Thyroid gland (tissue), 4 donors: ENCODE measurements at regions not wholly inside any gene's neighbourhood (a gene's known extent, or its start where the extent isn't known, plus 50 kb on each side); places are given as distances from the start of the nearest gene placed in this dataset.

Source experiments
- DNase-seq, 2 donors: peaks; one replicate each; pipeline ENCODE4 v3.0.0-alpha.2; 2019
- H3K27ac ChIP-seq, 3 donors: fragments of 200-600 bp; sonication (generic); 1 replicate in 2 of 3; 2 replicates in 1 of 3; pipeline ENCODE4 v1.5.1; 2016 to 2019; ENCODE audit warnings: mild to moderate bottlenecking in 1 of 3, moderate library complexity in 1 of 3
- H3K27me3 ChIP-seq: fragments of 200-600 bp; sonication (generic); one replicate; pipeline ENCODE4 v1.5.1; 2019
- H3K36me3 ChIP-seq, 2 donors: fragments of 200-600 bp; sonication (generic); one replicate each; pipeline ENCODE4 v1.5.1; 2016 to 2019
- H3K4me1 ChIP-seq, 2 donors: fragments of 200-600 bp; sonication (generic); one replicate each; pipeline ENCODE4 v1.5.1; 2017 to 2019
- H3K4me3 ChIP-seq, 3 donors: fragments of 200-600 bp; sonication (generic); replicated peaks in 1 of 3; 1 replicate in 2 of 3; 2 replicates in 1 of 3; pipeline ENCODE4 v1.5.1; 2016; ENCODE audit warnings: mild to moderate bottlenecking in 1 of 3
- H3K9me3 ChIP-seq: fragments of 200-600 bp; sonication (generic); one replicate; pipeline ENCODE4 v1.5.1; 2017
- POLR2A ChIP-seq, 2 donors: fragments of 450-650 bp; IDR thresholded peaks; one replicate each; pipeline ENCODE4 v1.6.1; 2017; ENCODE audit warnings: antibody characterized with exemption in 2 of 2, mild to moderate bottlenecking in 2 of 2, moderate library complexity in 1 of 2
- WGBS, 2 donors: methylation state at CpG; one replicate each; pipeline ENCODE4 v1.1.5; 2017; 5-methylcytosine and 5-hydroxymethylcytosine counted together
- intact Hi-C: fragments of 100-400 bp; cut with DNase I; formaldehyde crosslinking; loops from one replicate; pipeline ENCODE4 v1.15.1; 2023
- TF ChIP-seq, protein P1 (sequence below), 6 experiments: fragments of 200-600 bp in 3 of 6; fragments of 450-650 bp in 3 of 6; sonication (generic) in 3 of 6; IDR thresholded peaks; one replicate each; pipeline ENCODE4 v1.5.1; 2016 to 2019; ENCODE audit warnings: antibody characterized with exemption in 6 of 6, mild to moderate bottlenecking in 2 of 6, inconsistent platforms in 1 of 6, moderate library complexity in 1 of 6

DNA sequence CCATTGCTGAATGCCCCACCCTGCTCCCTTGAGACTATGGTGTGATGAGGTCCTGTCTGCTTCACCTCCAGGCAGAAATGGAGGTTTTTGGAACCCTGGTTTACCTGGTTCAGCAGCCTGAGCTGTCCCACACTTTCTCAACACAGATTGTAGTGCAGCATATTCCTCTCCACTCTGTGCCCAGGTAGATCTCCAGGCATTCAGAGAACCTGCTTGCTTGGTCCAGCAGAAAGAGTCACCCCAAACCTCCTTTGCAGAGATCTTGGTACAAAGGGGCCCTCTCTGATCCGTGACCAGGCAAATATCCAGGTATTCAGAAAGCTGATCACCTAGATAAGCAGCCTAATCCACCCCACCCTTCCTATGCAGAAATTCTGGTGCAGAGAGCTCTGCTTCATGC, 1288.2 kb upstream of the CRIM1 start:
- Histone ChIP-seq H3K4me3 (no peak overlapping the region), H3K27me3 (no peaks in the 10 kb centered on the region), H3K27ac (no peak overlapping the region), H3K4me1 (no peaks in the 10 kb centered on the region), H3K36me3 (no peaks in the 10 kb centered on the region), H3K9me3 (no peaks in the 10 kb centered on the region)
- intact Hi-C loops, result no loop called here
- no peak for DNase-seq
- TF ChIP-seq POLR2A (IDR thresholded peaks at IDR 0.05), result no peak
- TF ChIP-seq, protein P1, sequence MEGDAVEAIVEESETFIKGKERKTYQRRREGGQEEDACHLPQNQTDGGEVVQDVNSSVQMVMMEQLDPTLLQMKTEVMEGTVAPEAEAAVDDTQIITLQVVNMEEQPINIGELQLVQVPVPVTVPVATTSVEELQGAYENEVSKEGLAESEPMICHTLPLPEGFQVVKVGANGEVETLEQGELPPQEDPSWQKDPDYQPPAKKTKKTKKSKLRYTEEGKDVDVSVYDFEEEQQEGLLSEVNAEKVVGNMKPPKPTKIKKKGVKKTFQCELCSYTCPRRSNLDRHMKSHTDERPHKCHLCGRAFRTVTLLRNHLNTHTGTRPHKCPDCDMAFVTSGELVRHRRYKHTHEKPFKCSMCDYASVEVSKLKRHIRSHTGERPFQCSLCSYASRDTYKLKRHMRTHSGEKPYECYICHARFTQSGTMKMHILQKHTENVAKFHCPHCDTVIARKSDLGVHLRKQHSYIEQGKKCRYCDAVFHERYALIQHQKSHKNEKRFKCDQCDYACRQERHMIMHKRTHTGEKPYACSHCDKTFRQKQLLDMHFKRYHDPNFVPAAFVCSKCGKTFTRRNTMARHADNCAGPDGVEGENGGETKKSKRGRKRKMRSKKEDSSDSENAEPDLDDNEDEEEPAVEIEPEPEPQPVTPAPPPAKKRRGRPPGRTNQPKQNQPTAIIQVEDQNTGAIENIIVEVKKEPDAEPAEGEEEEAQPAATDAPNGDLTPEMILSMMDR (IDR thresholded peaks at IDR 0.05), result no peak
- WGBS, 2 donors, result 79 to 89% methylated on average over 1 of the region's 1 CpG

DNA sequence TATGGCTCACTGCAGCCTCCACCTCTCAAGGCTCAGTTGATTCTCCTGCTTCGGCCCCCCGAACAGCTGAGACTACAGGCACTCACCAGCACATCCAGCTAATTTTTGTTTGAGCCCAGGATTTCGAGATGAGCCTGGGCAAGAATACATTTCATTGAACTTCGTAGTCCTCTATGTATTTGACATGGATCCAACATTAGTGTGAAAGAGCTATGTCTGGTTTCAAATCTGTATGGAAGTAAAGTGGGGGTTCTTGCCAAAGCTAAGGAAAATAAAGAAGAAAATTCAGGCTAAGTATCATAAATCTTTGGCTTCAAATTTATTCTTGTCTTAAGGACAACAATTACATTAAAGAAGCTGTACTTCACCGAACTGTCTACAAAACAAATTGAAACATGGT, 1291.7 kb upstream of the CRIM1 start:
- no peaks in the 10 kb centered on the region for H3K4me1 ChIP-seq
- no peak overlapping the region for H3K4me3 ChIP-seq
- intact Hi-C loops, result no loop called here
- H3K9me3 ChIP-seq, result no peaks in the 10 kb centered on the region
- WGBS, 2 donors, result 87 to 88% methylated on average over 5 of the region's 5 CpGs
- no peaks in the 10 kb centered on the region for H3K27me3 ChIP-seq
- no peaks in the 10 kb centered on the region for H3K36me3 ChIP-seq
- no peak for DNase-seq
- no peak overlapping the region for H3K27ac ChIP-seq
- no peak for TF ChIP-seq POLR2A (IDR thresholded peaks at IDR 0.05)
- TF ChIP-seq, protein P1 (IDR thresholded peaks at IDR 0.05), result no peak

DNA sequence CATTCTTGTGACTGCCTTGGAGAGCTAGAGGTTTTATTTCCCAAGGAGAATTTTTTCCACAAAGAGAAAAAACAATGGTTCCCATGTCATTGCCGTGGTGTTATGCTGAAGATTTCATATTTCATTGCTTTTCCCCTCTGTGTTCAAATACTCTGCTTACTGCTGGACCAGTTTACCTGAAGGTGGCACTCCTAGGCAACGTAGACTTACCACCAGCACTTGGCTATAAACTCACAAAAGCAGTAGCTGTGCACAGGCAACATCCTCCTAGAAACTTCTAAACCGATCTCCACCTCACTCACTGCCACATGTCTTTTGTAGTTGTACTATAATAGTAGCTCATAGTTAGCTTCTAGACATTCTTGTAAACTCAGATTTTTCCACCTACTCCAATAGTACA, 1319.7 kb upstream of the CRIM1 start:
- TF ChIP-seq, protein P1 (IDR thresholded peaks at IDR 0.05), result no peak
- no peak for TF ChIP-seq POLR2A (IDR thresholded peaks at IDR 0.05)
- H3K27ac ChIP-seq, result no peak overlapping the region
- H3K4me3 ChIP-seq, result no peak overlapping the region
- H3K36me3 ChIP-seq, result no peaks in the 10 kb centered on the region
- intact Hi-C loops, result no loop called here
- H3K4me1 ChIP-seq, result no peaks in the 10 kb centered on the region
- no peak for DNase-seq
- no peaks in the 10 kb centered on the region for H3K27me3 ChIP-seq
- H3K9me3 ChIP-seq, result no peaks in the 10 kb centered on the region
- 55 to 64% methylated on average over 3 of the region's 3 CpGs for WGBS, 2 donors

DNA sequence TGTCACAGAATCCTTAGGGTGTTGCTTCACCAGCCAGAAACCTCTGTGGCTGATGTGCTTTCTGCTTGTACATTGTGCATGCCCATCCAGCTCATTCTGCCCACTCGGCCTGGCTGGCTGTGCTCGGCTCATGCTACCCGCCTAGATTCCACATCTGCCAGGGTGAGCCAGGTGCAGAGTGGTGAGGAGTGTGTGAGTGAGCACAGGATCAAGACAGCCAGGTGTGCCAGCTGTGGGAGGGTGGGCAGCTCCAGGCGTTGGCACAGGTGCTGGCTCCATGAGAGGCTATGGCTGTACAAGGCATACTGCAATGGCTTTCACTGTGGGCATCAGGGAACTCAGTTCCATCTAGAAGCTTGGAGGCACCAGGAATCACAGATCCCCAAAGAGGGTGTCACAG, 1321.8 kb upstream of the CRIM1 start:
- DNase-seq, result no peak
- intact Hi-C loops, result no loop called here
- Histone ChIP-seq H3K4me1 (no peaks in the 10 kb centered on the region), H3K9me3 (no peaks in the 10 kb centered on the region), H3K36me3 (no peaks in the 10 kb centered on the region), H3K4me3 (no peak overlapping the region), H3K27me3 (no peaks in the 10 kb centered on the region), H3K27ac (no peak overlapping the region)
- TF ChIP-seq, protein P1 (IDR thresholded peaks at IDR 0.05), result no peak
- no peak for TF ChIP-seq POLR2A (IDR thresholded peaks at IDR 0.05)
- 94 to 96% methylated on average over 3 to 4 of the region's 4 CpGs for WGBS, 2 donors

DNA sequence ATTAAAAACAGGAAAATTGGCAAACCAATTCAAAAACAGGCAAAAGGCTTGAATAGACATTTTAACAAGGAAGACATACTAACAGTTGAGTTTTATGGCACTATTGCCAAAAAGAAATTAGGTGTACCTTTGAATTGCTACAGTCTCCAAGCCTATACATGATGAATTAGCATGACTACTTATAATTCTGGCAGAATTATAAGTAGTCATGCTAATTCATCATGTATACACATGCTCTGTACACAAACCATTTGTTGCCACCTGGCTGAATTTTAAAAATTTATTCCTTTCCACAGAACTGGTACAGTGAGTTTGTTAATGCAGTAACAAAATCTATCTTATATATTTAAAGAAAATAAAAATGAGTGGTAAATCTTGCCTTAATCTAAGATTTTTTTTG, 1332.0 kb upstream of the CRIM1 start:
- Histone ChIP-seq H3K9me3 (no peaks in the 10 kb centered on the region), H3K36me3 (no peaks in the 10 kb centered on the region), H3K4me1 (no peaks in the 10 kb centered on the region), H3K27me3 (no peaks in the 10 kb centered on the region), H3K4me3 (no peak overlapping the region), H3K27ac (no peak overlapping the region)
- no peak for DNase-seq
- TF ChIP-seq POLR2A (IDR thresholded peaks at IDR 0.05), result no peak
- TF ChIP-seq, protein P1 (IDR thresholded peaks at IDR 0.05), result no peak
- intact Hi-C loops, result no loop called here
